BE2C (cell line): ENCODE measurements at regions not wholly inside any gene's neighbourhood (a gene's known extent, or its start where the extent isn't known, plus 50 kb on each side); places are given as distances from the start of the nearest gene placed in this dataset.
"Not testable (repeated sequence)": the region's sequence is repeated elsewhere in the genome, so short reads cannot be mapped to it uniquely, and the experiment has no call there.

Experiments
- DNase-seq: peaks from one replicate; pipeline ENCODE4 v3.0.0-alpha.2; 2020
- H3K27me3 ChIP-seq: fragments of 250-450 bp; sonication (Bioruptor Pico); 2 replicates; pipeline ENCODE4 v1.5.1; 2020; ENCODE audit warnings: mild to moderate bottlenecking
- H3K36me3 ChIP-seq: fragments of 250-450 bp; sonication (Bioruptor Pico); 2 replicates; pipeline ENCODE4 v1.5.1; 2020; ENCODE audit warnings: mild to moderate bottlenecking
- H3K4me1 ChIP-seq: fragments of 250-450 bp; sonication (Bioruptor Pico); 2 replicates; pipeline ENCODE4 v1.5.1; 2020
- H3K4me3 ChIP-seq: 2 replicates; pipeline ENCODE4 v1.5.1; 2011; ENCODE audit warnings: low read depth, low read length
- H3K9me3 ChIP-seq: fragments of 250-450 bp; sonication (Bioruptor Pico); 2 replicates; pipeline ENCODE4 v1.5.1; 2020
- TF ChIP-seq, protein P1 (sequence below): IDR thresholded peaks from 2 replicates; pipeline ENCODE4 v1.5.1; 2012; ENCODE audit warnings: mild to moderate bottlenecking, low read depth, low read length

DNA sequence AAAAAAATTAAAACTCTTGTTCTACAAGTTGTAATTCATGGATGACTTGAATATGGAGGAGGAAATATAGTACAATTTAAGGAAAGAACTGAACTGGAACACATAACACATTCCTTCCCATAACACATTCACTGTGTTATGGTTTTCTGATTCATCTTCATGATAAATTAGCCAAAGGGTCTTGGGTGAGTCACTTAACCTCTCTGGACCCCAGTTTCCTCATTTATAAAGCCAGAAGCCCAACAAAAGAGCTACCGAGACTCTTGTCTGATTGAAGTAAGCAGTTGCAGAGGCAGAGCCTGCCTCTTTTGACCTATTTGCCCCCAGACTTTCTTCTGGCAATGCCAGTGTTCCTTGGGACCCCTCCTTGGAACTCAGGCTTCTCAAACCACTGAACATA is 161.9 kb upstream of the KCTD3 start:
- Histone ChIP-seq H3K4me1 (no peaks in the 10 kb centered on the region), H3K27me3 (no peaks in the 10 kb centered on the region), H3K36me3 (no peaks in the 10 kb centered on the region), H3K9me3 (no peaks in the 10 kb centered on the region), H3K4me3 (no peak overlapping the region)
- no peak for DNase-seq
- TF ChIP-seq, protein P1, sequence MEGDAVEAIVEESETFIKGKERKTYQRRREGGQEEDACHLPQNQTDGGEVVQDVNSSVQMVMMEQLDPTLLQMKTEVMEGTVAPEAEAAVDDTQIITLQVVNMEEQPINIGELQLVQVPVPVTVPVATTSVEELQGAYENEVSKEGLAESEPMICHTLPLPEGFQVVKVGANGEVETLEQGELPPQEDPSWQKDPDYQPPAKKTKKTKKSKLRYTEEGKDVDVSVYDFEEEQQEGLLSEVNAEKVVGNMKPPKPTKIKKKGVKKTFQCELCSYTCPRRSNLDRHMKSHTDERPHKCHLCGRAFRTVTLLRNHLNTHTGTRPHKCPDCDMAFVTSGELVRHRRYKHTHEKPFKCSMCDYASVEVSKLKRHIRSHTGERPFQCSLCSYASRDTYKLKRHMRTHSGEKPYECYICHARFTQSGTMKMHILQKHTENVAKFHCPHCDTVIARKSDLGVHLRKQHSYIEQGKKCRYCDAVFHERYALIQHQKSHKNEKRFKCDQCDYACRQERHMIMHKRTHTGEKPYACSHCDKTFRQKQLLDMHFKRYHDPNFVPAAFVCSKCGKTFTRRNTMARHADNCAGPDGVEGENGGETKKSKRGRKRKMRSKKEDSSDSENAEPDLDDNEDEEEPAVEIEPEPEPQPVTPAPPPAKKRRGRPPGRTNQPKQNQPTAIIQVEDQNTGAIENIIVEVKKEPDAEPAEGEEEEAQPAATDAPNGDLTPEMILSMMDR = no peak

- H3K27me3 ChIP-seq = no peaks in the 10 kb centered on the region
- no peak overlapping the region for H3K4me3 ChIP-seq
- no peaks in the 10 kb centered on the region for H3K36me3 ChIP-seq
- DNase-seq = no peak
- TF ChIP-seq, protein P1 = no peak
- no peaks in the 10 kb centered on the region for H3K4me1 ChIP-seq
- no peaks in the 10 kb centered on the region for H3K9me3 ChIP-seq
Observed at GRCh38 chr1:215406927-215407326, 160.2 kb upstream of the KCTD3 start.

DNA sequence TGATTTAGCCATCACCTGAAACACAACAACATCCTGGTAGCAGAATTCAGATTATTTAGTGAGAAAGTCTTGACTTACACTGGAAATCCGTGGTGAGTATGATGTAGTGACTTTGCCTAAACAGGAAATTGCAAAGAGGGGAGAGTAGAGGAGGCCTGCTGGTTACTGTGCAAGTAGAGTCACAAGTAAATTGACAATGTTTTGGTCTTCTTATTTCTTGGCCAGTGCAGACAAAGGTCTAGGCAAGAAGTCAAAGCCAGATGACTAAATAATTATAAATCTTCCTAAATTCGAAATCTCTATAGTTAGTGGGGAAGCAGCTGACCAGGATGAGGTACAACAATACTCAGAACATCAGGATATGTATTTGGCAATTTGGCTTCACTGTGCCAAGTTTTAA is 159.5 kb upstream of the KCTD3 start:
- no peaks in the 10 kb centered on the region for H3K4me1 ChIP-seq
- no peak for DNase-seq
- H3K9me3 ChIP-seq = no peaks in the 10 kb centered on the region
- no peaks in the 10 kb centered on the region for H3K27me3 ChIP-seq
- TF ChIP-seq, protein P1 = no peak
- no peaks in the 10 kb centered on the region for H3K36me3 ChIP-seq
- H3K4me3 ChIP-seq = no peak overlapping the region

DNA sequence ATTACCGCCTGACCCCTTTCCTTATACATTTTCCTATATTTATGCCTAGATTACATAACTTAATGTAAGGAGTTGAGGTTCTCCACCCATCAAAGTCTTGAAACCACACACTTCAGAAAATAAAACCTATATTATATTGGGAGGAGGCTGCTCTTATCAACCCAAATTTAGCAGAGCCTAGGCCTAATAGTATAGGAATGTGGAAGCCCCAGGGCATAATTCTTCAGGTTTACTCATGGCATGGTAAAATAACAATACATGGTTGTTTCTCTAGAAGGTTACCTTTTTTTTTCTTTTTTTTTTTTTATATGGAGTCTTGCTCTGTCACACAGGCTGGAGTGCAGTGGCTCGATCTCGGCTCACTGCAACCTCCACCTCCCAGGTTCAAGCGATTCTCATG is 157.6 kb upstream of the KCTD3 start:
- H3K4me1 ChIP-seq, H3K36me3 ChIP-seq, H3K27me3 ChIP-seq, H3K9me3 ChIP-seq, DNase-seq, H3K4me3 ChIP-seq: not testable (repeated sequence)

GRCh38 chr1:215415521-215415920 is 151.6 kb upstream of the KCTD3 start:
- DNase-seq, H3K27me3 ChIP-seq, H3K9me3 ChIP-seq, H3K4me3 ChIP-seq, H3K36me3 ChIP-seq, H3K4me1 ChIP-seq: not testable (repeated sequence)

- no peak overlapping the region for H3K4me3 ChIP-seq
- no peaks in the 10 kb centered on the region for H3K9me3 ChIP-seq
- 0 out of 2 replicates have a peak, but pooled peaks cover under 1% of the 10 kb centered on the region for H3K4me1 ChIP-seq
- no peak for DNase-seq
- H3K27me3 ChIP-seq = no peaks in the 10 kb centered on the region
- no peaks in the 10 kb centered on the region for H3K36me3 ChIP-seq
- TF ChIP-seq, protein P1 = no peak
Observed at GRCh38 chr1:215416497-215416896, 150.6 kb upstream of the KCTD3 start.

DNA sequence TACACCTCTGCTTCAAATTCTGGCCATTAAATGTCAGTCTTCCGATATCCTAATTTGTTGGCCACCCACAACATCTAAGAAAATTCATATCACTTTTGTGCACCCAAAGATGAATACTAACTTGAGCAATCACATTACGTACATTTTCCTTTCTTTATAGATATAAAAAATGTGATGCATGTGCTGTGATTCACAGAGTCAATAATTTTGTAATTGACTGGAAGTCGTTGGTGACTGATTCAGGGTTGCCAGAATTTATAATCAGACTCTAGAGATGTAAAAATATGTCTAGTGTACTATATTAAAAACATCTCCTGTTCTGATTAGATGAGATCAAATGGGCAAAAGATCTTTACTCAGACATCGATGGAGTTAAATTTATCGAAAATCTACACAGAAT is 150.0 kb upstream of the KCTD3 start:
- Histone ChIP-seq H3K36me3 (no peaks in the 10 kb centered on the region), H3K9me3 (no peaks in the 10 kb centered on the region)

More for the DNA sequence above, 150.0 kb upstream of the KCTD3 start:
- Histone ChIP-seq H3K4me3 (no peak overlapping the region), H3K27me3 (no peaks in the 10 kb centered on the region), H3K4me1 (0 out of 2 replicates have a peak, but pooled peaks cover 4% of the 10 kb centered on the region)
- no peak for DNase-seq
- TF ChIP-seq, protein P1 = no peak
